Transverse colon (tissue), 3 donors: ENCODE measurements at regions not wholly inside any gene's neighbourhood (a gene's known extent, or its start where the extent isn't known, plus 50 kb on each side); places are given as distances from the start of the nearest gene placed in this dataset.

Experiments
- CTCF ChIP-seq, 5 experiments: fragments of 200-600 bp in 3 of 5; fragments of 450-650 bp in 2 of 5; sonication (generic) in 3 of 5; IDR thresholded peaks; 1 replicate in 2 of 5; 2 replicates in 3 of 5; pipeline ENCODE4 v1.5.1; 2016 to 2017; ENCODE audit warnings: antibody characterized with exemption in 5 of 5, inconsistent platforms in 3 of 5, mild to moderate bottlenecking in 2 of 5, moderate library complexity in 1 of 5
- POLR2A ChIP-seq: fragments of 450-650 bp; IDR thresholded peaks from one replicate; pipeline ENCODE4 v1.6.1; 2016; ENCODE audit warnings: antibody characterized with exemption, mild to moderate bottlenecking, moderate library complexity

GRCh38 chr21:22728091-22728490 is 1729.9 kb downstream of the NCAM2 start:
- TF ChIP-seq CTCF (IDR thresholded peaks at IDR 0.05) (no peak), POLR2A (no peak)
